K562 (cell line): ENCODE measurements at regions not wholly inside any gene's neighbourhood (a gene's known extent, or its start where the extent isn't known, plus 50 kb on each side); places are given as distances from the start of the nearest gene placed in this dataset.

Experiments used
- ATAC-seq: fragments of 200-7000 bp; cut with Tn5 transposase; 3 replicates; pipeline ENCODE4 v1.9.1; 2020; ENCODE audit warnings: moderate library complexity
- BruUV-seq: library from RNA; stranded (reverse); fragments of 400-500 nt; replicated peaks from 2 replicates; lab custom pipeline; 2021; lab: Mats Ljungman, UMichigan
- CTCF ChIA-PET: fragments of 300-600 bp; formaldehyde crosslinking; extraction: SDS; loops from one replicate; lab custom pipeline; 2021; ENCODE audit warnings: low intra/inter-chr PET ratio; lab: Yijun Ruan, JAX
- POLR2A ChIA-PET: fragments of 300-600, 350-650 bp; sonication (Branson Sonifier 250); formaldehyde crosslinking; extraction: SDS; loops from one replicate; lab custom pipeline; 2021; ENCODE audit warnings: antibody characterized with exemption, inconsistent platforms; lab: Yijun Ruan, JAX
- DNase-seq, 4 experiments: peaks; one replicate each; pipeline versions ENCODE4 v3.0.0 to v3.0.0-alpha.2; 2011 to 2018; ENCODE audit warnings: low spot score in 3 of 4, mixed read lengths in 3 of 4; ENCODE audit errors: extremely low read depth in 1 of 4
- FAIRE-seq: peaks from 2 replicates; lab custom pipeline; 2011; peaks lifted over from hg19 to GRCh38; lab: Jason Lieb, UNC
- H2AFZ ChIP-seq: 2 replicates; pipeline ENCODE4 v1.6.0; 2011; ENCODE audit warnings: low read depth, low read length, control low read depth, inconsistent platforms
- H3K27ac ChIP-seq: fragments of 200-600 bp; 3 replicates; pipeline ENCODE4 v1.8.0; 2011; ENCODE audit warnings: low read depth, mild to moderate bottlenecking, control low read depth, inconsistent platforms, low read length, moderate library complexity, mixed read lengths; ENCODE audit errors: extremely low read depth
- H3K27me3 ChIP-seq, 2 experiments: fragments of 300-600 bp in 1 of 2; 2 replicates in 1 of 2; 3 replicates in 1 of 2; pipeline versions ENCODE4 v1.6.0 to v1.8.0; 2011; ENCODE audit warnings: inconsistent platforms in 2 of 2, low read length in 2 of 2, mild to moderate bottlenecking in 1 of 2, mixed read lengths in 1 of 2, moderate library complexity in 1 of 2; ENCODE audit not compliant: control insufficient read depth in 2 of 2, insufficient read depth in 2 of 2
- H3K36me3 ChIP-seq: fragments of 300-600 bp; 3 replicates; pipeline ENCODE4 v1.8.0; 2011; ENCODE audit warnings: mild to moderate bottlenecking, low read length, inconsistent platforms; ENCODE audit not compliant: control insufficient read depth, insufficient read depth
- H3K4me1 ChIP-seq, 2 experiments: fragments of 200-600 bp in 1 of 2; replicated peaks in 1 of 2; 2 replicates in 1 of 2; 3 replicates in 1 of 2; pipeline versions ENCODE4 v1.5.1 to v1.8.0; 2011; ENCODE audit warnings: inconsistent platforms in 2 of 2, low read length in 2 of 2, mild to moderate bottlenecking in 1 of 2, mixed read lengths in 1 of 2, moderate library complexity in 1 of 2; ENCODE audit not compliant: control insufficient read depth in 2 of 2, insufficient read depth in 2 of 2
- H3K4me2 ChIP-seq: 2 replicates; pipeline ENCODE4 v1.6.1; 2011; ENCODE audit warnings: low read length, control low read depth, inconsistent platforms, mixed read lengths; ENCODE audit not compliant: insufficient read depth
- H3K4me3 ChIP-seq: fragments of 200-600 bp; sonication (generic), shearing (Covaris generic); 2 replicates; pipeline ENCODE4 v1.5.1; 2016; ENCODE audit warnings: control low read depth, inconsistent platforms
- H3K79me2 ChIP-seq: fragments of 200-600 bp; 3 replicates; pipeline ENCODE4 v1.8.0; 2011; ENCODE audit warnings: low read length, inconsistent platforms; ENCODE audit not compliant: control insufficient read depth, insufficient read depth
- H3K9ac ChIP-seq, 2 experiments: 2 replicates each; pipeline versions ENCODE4 v1.6.0 to v1.6.1; 2011; ENCODE audit warnings: low read depth in 2 of 2, low read length in 2 of 2, control low read depth in 1 of 2, inconsistent platforms in 1 of 2, mild to moderate bottlenecking in 1 of 2, mixed read lengths in 1 of 2; ENCODE audit not compliant: insufficient read depth in 1 of 2
- H3K9me1 ChIP-seq: one replicate; pipeline ENCODE4 v1.6.0; 2011; ENCODE audit warnings: inconsistent platforms, mild to moderate bottlenecking, low read length, moderate library complexity; ENCODE audit not compliant: control insufficient read depth, insufficient read depth
- H3K9me3 ChIP-seq: replicated peaks from 2 replicates; pipeline ENCODE4 v1.5.1; 2011; ENCODE audit warnings: low read depth, low read length, inconsistent platforms; ENCODE audit not compliant: control insufficient read depth, insufficient read depth
- H4K20me1 ChIP-seq: replicated peaks from 2 replicates; pipeline ENCODE4 v1.6.1; 2011; ENCODE audit warnings: low read length, inconsistent platforms, mixed read lengths; ENCODE audit not compliant: control insufficient read depth, insufficient read depth
- CREB3 ChIP-seq: fragments of 450-650 bp; conservative IDR thresholded peaks from 2 replicates; pipeline ENCODE4 v1.6.1; 2016; ENCODE audit warnings: missing genetic modification characterization, low read depth, mild to moderate bottlenecking, missing compliant biosample characterization, moderate library complexity
- CREB5 ChIP-seq: fragments of 250-450 bp; sonication (Bioruptor Pico); IDR thresholded peaks from 2 replicates; pipeline ENCODE4 v1.5.0; 2020; ENCODE audit warnings: mild to moderate bottlenecking
- ILF3 ChIP-seq: fragments of 450-650 bp; IDR thresholded peaks from 2 replicates; pipeline ENCODE4 v1.6.1; 2018; ENCODE audit warnings: antibody characterized with exemption, mild to moderate bottlenecking, moderate library complexity, borderline replicate concordance
- ZNF77 ChIP-seq: fragments of 250-450 bp; sonication (Bioruptor Pico); IDR thresholded peaks from 2 replicates; pipeline ENCODE4 v1.5.0; 2020
- WGBS: fragments of 100-300 bp; shearing (Covaris generic); methylation state at CpG from one replicate; pipeline ENCODE4 v1.1.6; 2016; ENCODE audit warnings: low coverage, mixed read lengths; ENCODE audit not compliant: insufficient coverage; ENCODE audit errors: missing lambda C conversion rate; 5-methylcytosine and 5-hydroxymethylcytosine counted together
- in situ Hi-C: fragments of 300-500 bp; cut with MboI; formaldehyde crosslinking; loops from 4 replicates; pipeline ENCODE4 v1.15.0; 2018; ENCODE audit warnings: inconsistent platforms, mixed read lengths
- intact Hi-C: fragments of 100-400 bp; cut with micrococcal nuclease; formaldehyde crosslinking; loops from 2 replicates; pipeline ENCODE4 v1.14.2; 2022
- TF ChIP-seq, protein P1 (sequence below): sonication (generic); formaldehyde crosslinking; IDR thresholded peaks from 2 replicates; pipeline ENCODE4 v1.8.0; 2023; ENCODE audit warnings: missing genetic modification reagents, mild to moderate bottlenecking, borderline replicate concordance

- ChIA-PET POLR2A (no interaction called here), CTCF (no interaction called here)
- Histone ChIP-seq H2AFZ (no peak overlapping the region), H3K79me2 (no peaks in the 10 kb centered on the region), H3K9me1 (no peaks in the 10 kb centered on the region), H3K27me3 (no peaks in the 10 kb centered on the region), H3K4me3 (no peak overlapping the region), H3K4me2 (no peak overlapping the region), H4K20me1 (no peaks in the 10 kb centered on the region), H3K27ac (no peak overlapping the region), H3K9ac (no peak overlapping the region), H3K9me3 (no peaks in the 10 kb centered on the region; the same call in 1 of the 2 replicates), H3K36me3 (no peaks in the 10 kb centered on the region), H3K4me1 (no peaks in the 10 kb centered on the region)
- no peak for FAIRE-seq
- 8% methylated on average over 2 of the region's 2 CpGs for WGBS
- intact Hi-C loops, result no loop called here
- in situ Hi-C loops, result no loop called here
- DNase-seq, result no peak
- no peak for ATAC-seq
- no TSS peak for BruUV-seq
- TF ChIP-seq ILF3 (no peak), CREB5 (CRISPR knock-in tag) (no peak), ZNF77 (CRISPR knock-in tag) (no peak), CREB3 (no peak)
- TF ChIP-seq, protein P1, sequence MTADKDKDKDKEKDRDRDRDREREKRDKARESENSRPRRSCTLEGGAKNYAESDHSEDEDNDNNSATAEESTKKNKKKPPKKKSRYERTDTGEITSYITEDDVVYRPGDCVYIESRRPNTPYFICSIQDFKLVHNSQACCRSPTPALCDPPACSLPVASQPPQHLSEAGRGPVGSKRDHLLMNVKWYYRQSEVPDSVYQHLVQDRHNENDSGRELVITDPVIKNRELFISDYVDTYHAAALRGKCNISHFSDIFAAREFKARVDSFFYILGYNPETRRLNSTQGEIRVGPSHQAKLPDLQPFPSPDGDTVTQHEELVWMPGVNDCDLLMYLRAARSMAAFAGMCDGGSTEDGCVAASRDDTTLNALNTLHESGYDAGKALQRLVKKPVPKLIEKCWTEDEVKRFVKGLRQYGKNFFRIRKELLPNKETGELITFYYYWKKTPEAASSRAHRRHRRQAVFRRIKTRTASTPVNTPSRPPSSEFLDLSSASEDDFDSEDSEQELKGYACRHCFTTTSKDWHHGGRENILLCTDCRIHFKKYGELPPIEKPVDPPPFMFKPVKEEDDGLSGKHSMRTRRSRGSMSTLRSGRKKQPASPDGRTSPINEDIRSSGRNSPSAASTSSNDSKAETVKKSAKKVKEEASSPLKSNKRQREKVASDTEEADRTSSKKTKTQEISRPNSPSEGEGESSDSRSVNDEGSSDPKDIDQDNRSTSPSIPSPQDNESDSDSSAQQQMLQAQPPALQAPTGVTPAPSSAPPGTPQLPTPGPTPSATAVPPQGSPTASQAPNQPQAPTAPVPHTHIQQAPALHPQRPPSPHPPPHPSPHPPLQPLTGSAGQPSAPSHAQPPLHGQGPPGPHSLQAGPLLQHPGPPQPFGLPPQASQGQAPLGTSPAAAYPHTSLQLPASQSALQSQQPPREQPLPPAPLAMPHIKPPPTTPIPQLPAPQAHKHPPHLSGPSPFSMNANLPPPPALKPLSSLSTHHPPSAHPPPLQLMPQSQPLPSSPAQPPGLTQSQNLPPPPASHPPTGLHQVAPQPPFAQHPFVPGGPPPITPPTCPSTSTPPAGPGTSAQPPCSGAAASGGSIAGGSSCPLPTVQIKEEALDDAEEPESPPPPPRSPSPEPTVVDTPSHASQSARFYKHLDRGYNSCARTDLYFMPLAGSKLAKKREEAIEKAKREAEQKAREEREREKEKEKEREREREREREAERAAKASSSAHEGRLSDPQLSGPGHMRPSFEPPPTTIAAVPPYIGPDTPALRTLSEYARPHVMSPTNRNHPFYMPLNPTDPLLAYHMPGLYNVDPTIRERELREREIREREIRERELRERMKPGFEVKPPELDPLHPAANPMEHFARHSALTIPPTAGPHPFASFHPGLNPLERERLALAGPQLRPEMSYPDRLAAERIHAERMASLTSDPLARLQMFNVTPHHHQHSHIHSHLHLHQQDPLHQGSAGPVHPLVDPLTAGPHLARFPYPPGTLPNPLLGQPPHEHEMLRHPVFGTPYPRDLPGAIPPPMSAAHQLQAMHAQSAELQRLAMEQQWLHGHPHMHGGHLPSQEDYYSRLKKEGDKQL, result no peak
Observed at GRCh38 chr11:80365076-80365725, 924.4 kb upstream of the TENM4 start.
